Breast epithelium (tissue), 4 donors: ENCODE measurements at regions not wholly inside any gene's neighbourhood (a gene's known extent, or its start where the extent isn't known, plus 50 kb on each side); places are given as distances from the start of the nearest gene placed in this dataset.

Source experiments
- DNase-seq, 2 donors: peaks; one replicate each; pipeline ENCODE4 v3.0.0-alpha.2; 2019; ENCODE audit warnings: low spot score in 2 of 2
- H3K27ac ChIP-seq, 2 donors: fragments of 200-600 bp; sonication (generic) in 1 of 2; one replicate each; pipeline ENCODE4 v1.5.1; 2016 to 2019; ENCODE audit warnings: mild to moderate bottlenecking in 1 of 2
- H3K27me3 ChIP-seq, 2 donors: fragments of 200-600 bp; sonication (generic) in 1 of 2; one replicate each; pipeline versions ENCODE4 v1.5.1 to v1.6.0; 2017 to 2019; ENCODE audit warnings: control low read depth in 1 of 2, mild to moderate bottlenecking in 1 of 2
- H3K36me3 ChIP-seq: fragments of 200-600 bp; one replicate; pipeline ENCODE4 v1.5.1; 2019
- H3K4me1 ChIP-seq, 2 donors: fragments of 200-600 bp; sonication (generic); one replicate each; pipeline ENCODE4 v1.5.1; 2016 to 2019; ENCODE audit warnings: control low read depth in 1 of 2
- H3K4me3 ChIP-seq, 3 donors: fragments of 200-600 bp; sonication (generic); 1 replicate in 2 of 3; 2 replicates in 1 of 3; pipeline ENCODE4 v1.5.1; 2016 to 2019; ENCODE audit warnings: mild to moderate bottlenecking in 3 of 3, moderate library complexity in 2 of 3
- H3K9me3 ChIP-seq, 2 donors: fragments of 200-600 bp; sonication (generic) in 1 of 2; one replicate each; pipeline ENCODE4 v1.5.1; 2016 to 2019; ENCODE audit warnings: control low read depth in 1 of 2
- POLR2A ChIP-seq: fragments of 450-650 bp; IDR thresholded peaks from one replicate; pipeline ENCODE4 v1.6.1; 2016; ENCODE audit warnings: antibody characterized with exemption, mild to moderate bottlenecking, moderate library complexity
- POLR2AphosphoS5 ChIP-seq, 3 donors: sonication (generic); formaldehyde crosslinking; IDR thresholded peaks; one replicate each; pipeline ENCODE4 v1.6.1; 2017; ENCODE audit warnings: antibody characterized with exemption in 3 of 3
- intact Hi-C: fragments of 100-400 bp; cut with DNase I; formaldehyde crosslinking; loops from one replicate; pipeline ENCODE4 v1.15.1; 2023; ENCODE audit warnings: low total_unique reads
- TF ChIP-seq, protein P1 (sequence below), 3 donors: fragments of 450-650 bp; IDR thresholded peaks; one replicate each; pipeline ENCODE4 v1.5.1; 2016 to 2017; ENCODE audit warnings: antibody characterized with exemption in 3 of 3, mild to moderate bottlenecking in 3 of 3, moderate library complexity in 3 of 3

DNA sequence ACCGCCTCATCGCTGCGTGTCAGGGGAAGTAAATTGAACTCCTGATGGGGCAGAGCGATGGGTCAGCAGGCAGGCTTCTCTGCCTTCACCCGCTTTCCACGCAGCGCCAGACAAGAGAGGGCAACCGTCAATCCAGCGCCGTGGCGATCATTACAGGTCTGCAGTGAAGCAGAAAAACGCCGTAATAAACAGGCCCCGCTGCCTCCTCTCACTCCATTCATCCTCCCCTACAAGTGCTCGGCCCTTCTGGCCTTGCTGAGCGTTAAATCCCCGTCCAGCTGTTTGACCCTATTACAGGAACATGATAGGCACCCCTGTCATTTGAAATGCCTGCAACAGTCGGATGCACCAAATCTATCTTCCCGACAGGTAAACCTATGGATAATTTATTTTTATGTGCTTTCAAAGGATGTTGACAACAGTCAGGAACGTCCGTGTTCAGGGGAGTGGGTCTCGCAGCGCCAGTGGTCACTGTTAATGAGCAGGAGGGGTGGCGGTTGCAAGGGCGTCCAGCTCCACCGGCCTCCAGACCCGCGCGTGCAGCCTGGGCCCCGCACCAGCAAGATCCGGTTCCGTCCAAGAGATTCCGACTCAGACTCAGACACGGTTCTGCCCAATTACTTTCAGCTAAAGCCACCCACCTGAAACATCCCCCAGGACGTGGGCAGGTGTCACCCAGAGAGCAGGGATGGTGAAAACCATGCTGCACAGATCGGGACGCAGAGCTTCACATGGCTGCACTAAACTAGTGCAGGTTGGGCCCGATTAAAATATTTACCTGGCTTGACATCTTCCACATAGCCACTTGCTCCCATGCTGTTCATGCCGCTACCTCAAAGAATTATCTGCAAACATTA is 508.0 kb upstream of the MGMT start:
- no peak for DNase-seq
- H3K4me3 ChIP-seq, result no peak overlapping the region
- intact Hi-C loops, result no loop called here
- TF ChIP-seq POLR2A, result no peak
- H3K27ac ChIP-seq, result no peak overlapping the region
- H3K9me3 ChIP-seq, result no peaks in the 10 kb centered on the region
- no peaks in the 10 kb centered on the region for H3K4me1 ChIP-seq
- H3K36me3 ChIP-seq, result no peaks in the 10 kb centered on the region
- H3K27me3 ChIP-seq, result peaks cover 0 to 3% of the 10 kb centered on the region in 2 donors

DNA sequence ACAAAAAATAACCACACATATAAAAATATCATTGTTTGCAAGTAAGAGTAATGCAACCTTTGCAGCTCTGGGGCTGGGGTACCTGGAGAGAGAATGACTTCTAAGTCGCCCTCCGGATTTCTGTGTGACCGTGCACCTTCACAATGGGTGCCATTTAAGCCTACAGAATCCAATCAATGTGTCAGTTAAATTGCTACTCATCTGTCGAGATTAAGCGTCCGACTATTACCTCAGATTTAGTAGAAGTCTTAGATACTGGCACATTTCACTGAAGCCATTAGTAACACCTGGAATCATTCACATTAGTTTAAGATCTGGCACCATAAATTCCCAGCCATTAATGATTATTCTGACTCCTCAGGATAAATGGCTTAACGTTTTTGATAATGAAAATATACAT is 507.3 kb upstream of the MGMT start:
- Histone ChIP-seq H3K27me3 (peaks cover 0 to 4% of the 10 kb centered on the region in 2 donors), H3K36me3 (no peaks in the 10 kb centered on the region), H3K27ac (no peak overlapping the region), H3K9me3 (no peaks in the 10 kb centered on the region), H3K4me1 (no peaks in the 10 kb centered on the region), H3K4me3 (no peak overlapping the region)
- no peak for DNase-seq
- intact Hi-C loops, result no loop called here
- TF ChIP-seq, protein P1, sequence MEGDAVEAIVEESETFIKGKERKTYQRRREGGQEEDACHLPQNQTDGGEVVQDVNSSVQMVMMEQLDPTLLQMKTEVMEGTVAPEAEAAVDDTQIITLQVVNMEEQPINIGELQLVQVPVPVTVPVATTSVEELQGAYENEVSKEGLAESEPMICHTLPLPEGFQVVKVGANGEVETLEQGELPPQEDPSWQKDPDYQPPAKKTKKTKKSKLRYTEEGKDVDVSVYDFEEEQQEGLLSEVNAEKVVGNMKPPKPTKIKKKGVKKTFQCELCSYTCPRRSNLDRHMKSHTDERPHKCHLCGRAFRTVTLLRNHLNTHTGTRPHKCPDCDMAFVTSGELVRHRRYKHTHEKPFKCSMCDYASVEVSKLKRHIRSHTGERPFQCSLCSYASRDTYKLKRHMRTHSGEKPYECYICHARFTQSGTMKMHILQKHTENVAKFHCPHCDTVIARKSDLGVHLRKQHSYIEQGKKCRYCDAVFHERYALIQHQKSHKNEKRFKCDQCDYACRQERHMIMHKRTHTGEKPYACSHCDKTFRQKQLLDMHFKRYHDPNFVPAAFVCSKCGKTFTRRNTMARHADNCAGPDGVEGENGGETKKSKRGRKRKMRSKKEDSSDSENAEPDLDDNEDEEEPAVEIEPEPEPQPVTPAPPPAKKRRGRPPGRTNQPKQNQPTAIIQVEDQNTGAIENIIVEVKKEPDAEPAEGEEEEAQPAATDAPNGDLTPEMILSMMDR (IDR thresholded peaks at IDR 0.05), result no peak
- TF ChIP-seq POLR2AphosphoS5 (IDR thresholded peaks at IDR 0.05) (no peak), POLR2A (no peak)

DNA sequence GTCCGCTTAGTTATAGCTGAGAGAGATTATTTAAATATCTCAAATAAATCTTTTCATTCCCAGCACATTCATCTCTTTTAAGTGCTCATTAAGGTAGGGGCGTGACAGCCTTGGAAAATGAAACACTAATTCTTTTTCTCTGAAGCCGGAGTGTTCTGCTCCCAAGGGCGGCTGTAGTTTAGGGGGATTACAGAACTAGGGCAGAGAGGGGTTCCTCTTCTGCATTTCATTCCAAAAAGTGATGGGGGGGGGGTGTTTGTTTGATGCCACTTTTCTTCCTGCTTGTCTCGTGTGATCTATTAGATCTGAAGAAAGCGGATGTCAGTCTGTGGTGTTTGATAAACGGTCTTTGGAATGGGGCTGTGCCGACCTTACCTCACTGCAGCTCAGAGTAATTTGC is 506.5 kb upstream of the MGMT start:
- H3K4me1 ChIP-seq, result no peaks in the 10 kb centered on the region
- H3K27ac ChIP-seq, result no peak overlapping the region
- no peaks in the 10 kb centered on the region for H3K9me3 ChIP-seq
- DNase-seq, result no peak
- no peak overlapping the region for H3K4me3 ChIP-seq
- peaks cover 0 to 4% of the 10 kb centered on the region in 2 donors for H3K27me3 ChIP-seq
- intact Hi-C loops, result no loop called here
- TF ChIP-seq POLR2A (no peak), POLR2AphosphoS5 (IDR thresholded peaks at IDR 0.05) (no peak)
- TF ChIP-seq, protein P1 (IDR thresholded peaks at IDR 0.05), result no peak
- no peaks in the 10 kb centered on the region for H3K36me3 ChIP-seq

DNA sequence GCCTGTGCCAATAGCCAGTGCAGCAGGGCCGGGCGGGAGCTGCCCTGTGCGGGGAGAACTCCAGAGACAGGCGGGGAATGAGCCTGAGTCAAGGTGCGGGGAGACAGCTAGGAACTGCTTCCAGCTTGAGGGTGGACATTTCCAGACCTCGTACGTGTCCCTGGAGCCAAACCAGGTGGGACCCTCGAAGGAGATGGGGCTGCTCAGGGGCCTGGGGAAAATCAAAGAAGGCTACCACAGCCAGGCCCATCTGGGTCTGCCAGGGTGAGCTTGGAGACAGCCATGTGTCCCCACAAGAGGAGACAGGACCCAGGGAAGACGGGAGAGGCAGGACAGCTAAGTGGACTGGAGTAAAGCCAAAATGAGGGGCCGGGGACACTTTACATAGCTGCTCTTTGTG is 504.9 kb upstream of the MGMT start:
- DNase-seq, result no peak
- no peak overlapping the region for H3K4me3 ChIP-seq
- TF ChIP-seq, protein P1 (IDR thresholded peaks at IDR 0.05), result no peak
- TF ChIP-seq POLR2A (no peak), POLR2AphosphoS5 (IDR thresholded peaks at IDR 0.05) (no peak)
- no peaks in the 10 kb centered on the region for H3K36me3 ChIP-seq
- no peaks in the 10 kb centered on the region for H3K9me3 ChIP-seq
- peaks cover 0 to 5% of the 10 kb centered on the region in 2 donors for H3K27me3 ChIP-seq
- no peak overlapping the region for H3K27ac ChIP-seq
- H3K4me1 ChIP-seq, result no peaks in the 10 kb centered on the region
- intact Hi-C loops, result no loop called here

DNA sequence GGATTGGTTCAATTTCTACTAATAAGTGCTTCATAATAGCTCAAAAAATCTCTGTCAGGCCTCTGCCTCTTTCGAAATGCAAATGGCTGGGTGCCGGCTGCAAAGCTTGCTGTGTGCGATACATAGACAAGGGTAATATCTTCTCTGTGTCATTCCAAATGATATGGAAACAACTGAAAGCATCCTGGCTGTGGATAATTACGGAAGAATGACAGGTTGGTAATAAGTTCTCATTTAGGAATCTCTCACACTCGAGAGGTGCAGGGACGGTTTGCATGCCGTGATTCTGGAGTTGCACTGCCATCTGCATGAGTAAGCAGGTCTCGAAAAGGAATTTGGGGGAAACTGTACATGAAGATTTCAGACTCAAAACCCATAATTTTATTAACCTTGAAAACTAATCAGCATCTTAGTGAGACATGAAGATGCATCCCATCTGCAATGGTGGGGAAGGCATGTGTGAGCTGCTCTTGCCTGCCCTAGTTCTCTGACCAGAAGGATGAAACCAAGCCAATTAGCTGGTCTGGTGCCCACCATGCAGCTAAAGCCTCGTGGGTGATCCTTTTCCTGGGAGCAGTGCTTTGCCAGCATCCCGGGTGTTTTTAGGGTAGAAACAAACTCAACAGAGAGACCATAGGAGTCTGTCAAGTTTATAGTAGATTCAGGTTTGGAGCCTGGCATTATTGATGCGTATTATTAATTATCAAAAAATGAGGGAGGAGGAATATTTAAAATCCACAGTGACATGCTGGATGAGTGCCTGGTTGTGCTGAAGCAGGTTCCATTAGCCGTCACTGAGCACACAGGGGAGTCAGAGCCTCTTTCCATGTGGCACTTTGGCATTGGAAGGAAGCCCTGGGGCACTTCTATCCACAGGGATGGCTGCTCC is 503.6 kb upstream of the MGMT start:
- TF ChIP-seq POLR2A, result no peak
- TF ChIP-seq POLR2AphosphoS5 (IDR thresholded peaks at IDR 0.05), result no peak
- TF ChIP-seq, protein P1 (IDR thresholded peaks at IDR 0.05), result no peak
- H3K27ac ChIP-seq, result no peak overlapping the region
- H3K4me3 ChIP-seq, result no peak overlapping the region
- no peaks in the 10 kb centered on the region for H3K4me1 ChIP-seq
- intact Hi-C loops, result no loop called here
- H3K36me3 ChIP-seq, result no peaks in the 10 kb centered on the region
- DNase-seq, result no peak
- no peaks in the 10 kb centered on the region for H3K9me3 ChIP-seq
- H3K27me3 ChIP-seq, result peaks cover 0 to 9% of the 10 kb centered on the region in 2 donors
